C4-2B (cell line): ENCODE measurements at regions not wholly inside any gene's neighbourhood (a gene's known extent, or its start where the extent isn't known, plus 50 kb on each side); places are given as distances from the start of the nearest gene placed in this dataset.

Source experiments
- ZFX ChIP-seq: fragments of 450-650 bp; IDR thresholded peaks from 2 replicates; pipeline ENCODE4 v1.6.1; 2017
- TF ChIP-seq, protein P1 (sequence below): fragments of 450-650 bp; conservative IDR thresholded peaks from 2 replicates; pipeline ENCODE4 v1.5.1; 2017; ENCODE audit warnings: mild to moderate bottlenecking

DNA sequence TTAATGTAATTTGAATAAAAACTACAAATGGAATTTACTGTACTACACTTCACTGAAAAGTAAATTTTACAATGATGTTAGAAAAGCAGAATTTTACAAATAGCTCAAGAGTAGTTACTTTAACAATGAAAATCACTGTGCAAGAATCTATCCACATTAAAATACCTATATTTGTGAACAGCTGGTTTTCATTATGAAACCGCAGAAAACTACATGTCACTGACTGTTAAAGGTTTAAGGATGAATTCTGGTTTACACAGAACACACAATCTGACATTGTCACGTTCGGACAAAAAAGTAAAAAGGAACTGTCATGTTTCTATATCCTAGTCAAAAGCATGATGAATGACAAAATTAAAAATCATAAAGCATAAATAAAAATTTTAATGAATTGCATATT, 415.3 kb upstream of the PRKCQ start:
- TF ChIP-seq, protein P1, sequence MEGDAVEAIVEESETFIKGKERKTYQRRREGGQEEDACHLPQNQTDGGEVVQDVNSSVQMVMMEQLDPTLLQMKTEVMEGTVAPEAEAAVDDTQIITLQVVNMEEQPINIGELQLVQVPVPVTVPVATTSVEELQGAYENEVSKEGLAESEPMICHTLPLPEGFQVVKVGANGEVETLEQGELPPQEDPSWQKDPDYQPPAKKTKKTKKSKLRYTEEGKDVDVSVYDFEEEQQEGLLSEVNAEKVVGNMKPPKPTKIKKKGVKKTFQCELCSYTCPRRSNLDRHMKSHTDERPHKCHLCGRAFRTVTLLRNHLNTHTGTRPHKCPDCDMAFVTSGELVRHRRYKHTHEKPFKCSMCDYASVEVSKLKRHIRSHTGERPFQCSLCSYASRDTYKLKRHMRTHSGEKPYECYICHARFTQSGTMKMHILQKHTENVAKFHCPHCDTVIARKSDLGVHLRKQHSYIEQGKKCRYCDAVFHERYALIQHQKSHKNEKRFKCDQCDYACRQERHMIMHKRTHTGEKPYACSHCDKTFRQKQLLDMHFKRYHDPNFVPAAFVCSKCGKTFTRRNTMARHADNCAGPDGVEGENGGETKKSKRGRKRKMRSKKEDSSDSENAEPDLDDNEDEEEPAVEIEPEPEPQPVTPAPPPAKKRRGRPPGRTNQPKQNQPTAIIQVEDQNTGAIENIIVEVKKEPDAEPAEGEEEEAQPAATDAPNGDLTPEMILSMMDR = no peak
- TF ChIP-seq ZFX = no peak
